Heart right ventricle (tissue), 16 donors: ENCODE measurements at regions not wholly inside any gene's neighbourhood (a gene's known extent, or its start where the extent isn't known, plus 50 kb on each side); places are given as distances from the start of the nearest gene placed in this dataset.

Experiments
- ATAC-seq, 8 donors: fragments of 200-7000 bp; cut with Tn5 transposase; one replicate each; pipeline ENCODE4 v1.9.1; 2020; ENCODE audit warnings: mild to moderate bottlenecking in 8 of 8, moderate library complexity in 8 of 8, moderate number of reproducible peaks in 1 of 8
- DNase-seq, 2 donors: peaks; one replicate each; pipeline ENCODE4 v3.0.0-alpha.2; 2020
- H3K27ac ChIP-seq, 10 donors: fragments of 200-600 bp; sonication (generic) in 2 of 10; one replicate each; pipeline versions ENCODE4 v1.5.0 to v1.8.0; 2020 to 2022; ENCODE audit warnings: mild to moderate bottlenecking in 3 of 10
- H3K27me3 ChIP-seq, 7 donors: fragments of 200-600 bp; one replicate each; pipeline ENCODE4 v1.8.0; 2021 to 2022; ENCODE audit warnings: mild to moderate bottlenecking in 2 of 7
- H3K36me3 ChIP-seq, 9 donors: fragments of 200-600 bp; sonication (generic) in 1 of 9; one replicate each; pipeline versions ENCODE4 v1.5.0 to v1.8.0; 2020 to 2022; ENCODE audit warnings: mild to moderate bottlenecking in 2 of 9
- H3K4me1 ChIP-seq, 9 donors: fragments of 200-600 bp; sonication (generic) in 1 of 9; one replicate each; pipeline versions ENCODE4 v1.5.0 to v1.8.0; 2020 to 2022; ENCODE audit warnings: mild to moderate bottlenecking in 4 of 9
- H3K4me3 ChIP-seq, 10 donors: fragments of 200-600 bp; sonication (generic) in 2 of 10; one replicate each; pipeline versions ENCODE4 v1.5.0 to v1.8.0; 2020 to 2022; ENCODE audit warnings: mild to moderate bottlenecking in 7 of 10, moderate library complexity in 2 of 10
- H3K9me3 ChIP-seq, 11 donors: fragments of 200-600 bp in 10 of 11; sonication (generic) in 2 of 11; one replicate each; pipeline versions ENCODE4 v1.5.0 to v1.8.0; 2013 to 2022; ENCODE audit warnings: mild to moderate bottlenecking in 2 of 11, control low read depth in 1 of 11, moderate library complexity in 1 of 11
- CTCF ChIP-seq, 9 donors: fragments of 200-600 bp; sonication (generic) in 2 of 9; IDR thresholded peaks; one replicate each; pipeline versions ENCODE4 v1.5.0 to v1.8.0; 2021 to 2022; ENCODE audit warnings: antibody characterized with exemption in 9 of 9, mild to moderate bottlenecking in 5 of 9, moderate library complexity in 1 of 9
- WGBS, 2 donors: extraction: QIAGEN DNeasy Blood & Tissue Kit; methylation state at CpG; one replicate each; pipeline ENCODE4 v1.1.7; 2013; ENCODE audit warnings: inconsistent platforms in 1 of 2; 5-methylcytosine and 5-hydroxymethylcytosine counted together
- intact Hi-C, 10 donors: fragments of 100-400 bp; cut with DNase I; formaldehyde crosslinking; loops; one replicate each; pipeline versions ENCODE4 v1.11.1 to v1.14.2; 2022
- donor health status: Arrhythmogenic right ventricular cardiomyopathy.
- donor health status: ischemic (EF 13 %, LVEDD 7.1; RV severe dilation, severe dysfunction).
- donor health status: healthy with polysubstance abuse.
- donor health status: DM: no; HTN: yes; CAD: no.
- donor health status: DM: no; HTN: no; CAD: no.
- donor health status: ischemic (EF 25% LVEDD 6.9; RV normal size, moderate dysfunction).
- donor health status: ischemic (EF 25% LVEDD 5.7; RV mildly dilated, moderate dysfunction).
- donor health status: healthy.
- donor health status: DM: yes; HTN: yes; CAD: no.
- donor health status: Ischemic cardiomyopathy.
- donor health status: ischemic (EF 35%, LVEDD 5.7; RV mildly dilated, moderate dysfunction).
- donor health status: nonischemic (EF 11% LVEDD 7.7; RV severe dilation, severe dysfunction).
- donor health status: DM: yes; HTN: yes; CAD: no.
- donor health status: PGD.
- donor health status: ischemic (EF 29% LVEDD 5.4; RV normal size, mild dysfunction).
- donor health status: nonischemic (EF 23%, LVEDD 6.1; RV moderate dilation, normal function).

GRCh38 chr5:155929112-155929511, 397.9 kb upstream of the SGCD start:
- DNase-seq (no peak), ATAC-seq (no peak)
- H3K36me3 ChIP-seq: no peaks in the 10 kb centered on the region
- 64 to 65% methylated on average over 2 of the region's 2 CpGs for WGBS, 2 donors
- H3K4me3 ChIP-seq: no peak overlapping the region
- intact Hi-C loops: no loop called here
- H3K27ac ChIP-seq: no peak overlapping the region
- H3K4me1 ChIP-seq: no peaks in the 10 kb centered on the region
- H3K27me3 ChIP-seq: no peaks in the 10 kb centered on the region
- no peak for TF ChIP-seq CTCF (IDR thresholded peaks at IDR 0.05)
- peaks cover 0 to 4% (median 0%) of the 10 kb centered on the region in 11 donors for H3K9me3 ChIP-seq

GRCh38 chr5:155934964-155935363, 392.0 kb upstream of the SGCD start:
- intact Hi-C loops: no loop called here
- DNase-seq: no peak
- no peaks in the 10 kb centered on the region for H3K9me3 ChIP-seq
- no peaks in the 10 kb centered on the region for H3K27me3 ChIP-seq
- no peak overlapping the region for H3K27ac ChIP-seq
- no peak overlapping the region for H3K4me3 ChIP-seq
- WGBS, 2 donors: 87 to 90% methylated on average over 1 of the region's 1 CpG
- H3K4me1 ChIP-seq: peaks cover 0 to 10% (median 5%) of the 10 kb centered on the region in 9 donors
- H3K36me3 ChIP-seq: no peaks in the 10 kb centered on the region
- TF ChIP-seq CTCF (IDR thresholded peaks at IDR 0.05): no peak
- ATAC-seq: no peak

GRCh38 chr5:155935723-155936122, 391.2 kb upstream of the SGCD start:
- ATAC-seq (peak in 2 of 8 donors; percentile 17 to 59), DNase-seq (no peak)
- intact Hi-C loops: no loop called here
- Histone ChIP-seq H3K27ac (no peak overlapping the region), H3K4me1 (peaks cover 0 to 10% (median 5%) of the 10 kb centered on the region in 9 donors), H3K9me3 (no peaks in the 10 kb centered on the region), H3K36me3 (no peaks in the 10 kb centered on the region), H3K27me3 (no peaks in the 10 kb centered on the region), H3K4me3 (no peak overlapping the region)
- TF ChIP-seq CTCF (IDR thresholded peaks at IDR 0.05): no peak
- 82 to 91% methylated on average over 6 of the region's 6 CpGs for WGBS, 2 donors

- no peak for TF ChIP-seq CTCF (IDR thresholded peaks at IDR 0.05)
- DNase-seq (peak in 1 of 2 donors; percentile 29), ATAC-seq (peak in 7 of 8 donors; percentile 28 to 86 (median 72))
- Histone ChIP-seq H3K36me3 (no peaks in the 10 kb centered on the region), H3K4me1 (peaks cover 0 to 10% (median 5%) of the 10 kb centered on the region in 9 donors), H3K9me3 (no peaks in the 10 kb centered on the region), H3K27ac (no peak overlapping the region), H3K27me3 (no peaks in the 10 kb centered on the region), H3K4me3 (no peak overlapping the region)
- whole genome bisulfite sequencing, 2 donors: 71 to 79% methylated on average over 20 of the region's 20 CpGs
- intact Hi-C loops: no loop called here
These were observed 390.2 kb upstream of the SGCD start for GRCh38 chr5:155936520-155937406.
